ENCODE measurements at regions not wholly inside any gene's neighbourhood (a gene's known extent, or its start where the extent isn't known, plus 50 kb on each side); places are given as distances from the start of the nearest gene placed in this dataset.

DNA sequence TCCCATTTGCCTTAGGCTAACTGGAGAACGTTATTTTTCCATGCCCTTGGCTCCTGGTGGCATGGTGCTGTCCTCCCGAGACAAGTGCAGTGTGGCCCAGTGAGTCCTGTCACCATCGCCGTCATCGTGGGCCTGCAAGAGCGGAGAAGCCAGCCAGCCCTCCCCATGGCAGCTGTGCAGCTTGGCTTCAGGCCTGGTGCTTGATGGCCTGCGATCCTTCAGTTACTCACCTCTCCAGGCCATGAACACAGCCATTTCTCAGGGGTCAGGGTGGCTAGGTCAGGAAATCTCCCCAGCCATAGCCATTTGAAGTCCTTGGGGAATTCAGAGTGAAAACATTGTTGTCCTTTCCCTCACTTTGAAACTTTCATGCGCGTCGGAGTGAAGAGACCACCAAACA, 189.0 kb upstream of the RGMA start:
- H3K4me2 ChIP-seq (ENCODE audit: low read depth, low read length, poor library complexity, severe bottlenecking): no peak overlapping the region
- H4K20me1 ChIP-seq (ENCODE audit: insufficient read depth, low read depth, low read length): no peaks in the 10 kb centered on the region
- DNase-seq: no peak
- H3K36me3 ChIP-seq (ENCODE audit: insufficient read depth, low read length): no peaks in the 10 kb centered on the region
- no peak overlapping the region for H3K9ac ChIP-seq (ENCODE audit: low read length)
- no peak overlapping the region for H3K4me3 ChIP-seq (ENCODE audit: low read length)
- no peaks in the 10 kb centered on the region for H3K9me3 ChIP-seq (ENCODE audit: low read length)
- H3K4me1 ChIP-seq (ENCODE audit: low read length): no peaks in the 10 kb centered on the region
- H3K27me3 ChIP-seq (ENCODE audit: low read length): no peaks in the 10 kb centered on the region
- no peak overlapping the region for H2AFZ ChIP-seq (ENCODE audit: low read length)
- H3K27ac ChIP-seq (ENCODE audit: low read length): no peak overlapping the region
- H3K9me2 ChIP-seq (replicated peaks; ENCODE audit: insufficient read depth, low read length): no peaks in the 10 kb centered on the region
- no peaks in the 10 kb centered on the region for H3K79me2 ChIP-seq (ENCODE audit: low read length)

DNA sequence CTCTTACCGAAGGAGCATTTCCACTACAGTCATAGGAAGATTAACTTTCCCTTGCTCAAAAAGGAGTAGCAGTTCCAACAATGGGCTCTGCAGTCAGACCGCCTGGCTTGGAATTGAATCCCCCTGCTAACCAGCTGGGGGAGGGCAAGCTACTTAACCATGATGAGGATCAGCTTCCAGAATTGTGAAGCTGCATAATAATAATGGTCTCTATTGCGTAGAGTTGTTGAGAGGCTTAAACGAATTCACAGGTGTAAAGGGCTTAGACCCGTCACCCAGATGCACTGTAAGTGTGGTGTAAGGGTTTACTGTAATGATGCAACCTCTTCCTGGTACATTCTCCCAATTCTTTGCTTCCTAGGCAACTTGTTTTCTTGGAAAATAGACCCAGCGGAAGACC, 185.2 kb upstream of the RGMA start:
- Histone ChIP-seq H4K20me1 (ENCODE audit: insufficient read depth, low read depth, low read length) (no peaks in the 10 kb centered on the region), H3K9me3 (ENCODE audit: low read length) (no peaks in the 10 kb centered on the region), H3K27me3 (ENCODE audit: low read length) (no peaks in the 10 kb centered on the region), H3K9me2 (replicated peaks; ENCODE audit: insufficient read depth, low read length) (no peaks in the 10 kb centered on the region), H3K36me3 (ENCODE audit: insufficient read depth, low read length) (no peaks in the 10 kb centered on the region), H3K9ac (ENCODE audit: low read length) (no peak overlapping the region), H3K4me3 (ENCODE audit: low read length) (no peak overlapping the region), H3K4me1 (ENCODE audit: low read length) (no peaks in the 10 kb centered on the region), H2AFZ (ENCODE audit: low read length) (no peak overlapping the region), H3K27ac (ENCODE audit: low read length) (no peak overlapping the region), H3K4me2 (ENCODE audit: low read depth, low read length, poor library complexity, severe bottlenecking) (no peak overlapping the region), H3K79me2 (ENCODE audit: low read length) (no peaks in the 10 kb centered on the region)
- DNase-seq: no peak

DNA sequence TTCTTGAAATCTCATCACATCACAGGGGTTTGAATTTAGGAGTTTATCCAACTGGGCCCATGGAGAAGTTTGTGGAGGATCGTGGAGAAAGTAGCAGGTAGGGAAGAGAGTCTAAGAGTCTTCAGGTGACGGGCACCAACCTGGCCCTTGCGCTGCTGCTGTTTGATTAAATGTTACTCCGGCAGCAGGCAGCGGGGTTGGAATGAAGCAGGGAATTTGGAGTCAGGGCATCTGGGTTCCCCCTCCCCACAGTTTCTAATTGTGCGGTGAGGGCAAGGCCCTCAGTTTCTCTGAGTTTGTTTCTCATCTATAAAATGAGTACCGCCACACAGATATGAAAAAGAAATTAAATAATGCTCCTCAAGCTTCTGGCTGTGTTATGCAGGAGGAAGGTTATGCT, 182.9 kb upstream of the RGMA start:
- Histone ChIP-seq H3K36me3 (ENCODE audit: insufficient read depth, low read length) (no peaks in the 10 kb centered on the region), H2AFZ (ENCODE audit: low read length) (no peak overlapping the region), H3K9me3 (ENCODE audit: low read length) (no peaks in the 10 kb centered on the region), H3K9ac (ENCODE audit: low read length) (no peak overlapping the region), H3K27me3 (ENCODE audit: low read length) (no peaks in the 10 kb centered on the region), H3K4me3 (ENCODE audit: low read length) (no peak overlapping the region), H3K79me2 (ENCODE audit: low read length) (no peaks in the 10 kb centered on the region), H3K27ac (ENCODE audit: low read length) (no peak overlapping the region), H3K9me2 (replicated peaks; ENCODE audit: insufficient read depth, low read length) (no peaks in the 10 kb centered on the region), H3K4me1 (ENCODE audit: low read length) (no peaks in the 10 kb centered on the region), H4K20me1 (ENCODE audit: insufficient read depth, low read depth, low read length) (no peaks in the 10 kb centered on the region), H3K4me2 (ENCODE audit: low read depth, low read length, poor library complexity, severe bottlenecking) (no peak overlapping the region)
- DNase-seq: no peak

DNA sequence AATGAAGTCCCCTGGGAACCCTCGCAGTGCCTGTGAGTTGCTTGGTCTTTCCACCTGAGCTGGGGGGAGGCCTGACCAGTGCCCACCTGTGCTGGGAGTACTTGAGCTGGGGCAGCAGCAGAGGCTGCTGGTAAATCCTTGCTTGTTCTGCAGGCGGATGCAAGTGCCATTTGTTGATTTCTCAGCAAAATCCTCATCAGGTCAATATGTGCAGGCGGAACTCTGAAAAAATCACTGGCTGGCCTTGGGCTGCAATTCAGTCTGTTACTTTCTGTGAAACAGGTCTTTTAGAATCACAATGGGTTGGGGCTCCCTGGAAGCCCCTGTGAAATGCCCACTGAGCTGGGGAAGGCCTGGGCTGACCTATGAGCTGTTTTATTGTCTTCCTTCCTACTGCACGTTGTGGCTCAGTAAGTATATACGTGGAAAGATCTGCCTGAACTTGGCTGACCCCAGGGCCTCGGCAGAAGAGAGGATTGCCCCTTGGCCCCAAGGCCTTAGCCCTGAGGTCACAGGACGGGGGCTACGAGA, 182.0 kb upstream of the RGMA start:
- Histone ChIP-seq H3K4me3 (ENCODE audit: low read length) (no peak overlapping the region), H2AFZ (ENCODE audit: low read length) (no peak overlapping the region), H3K36me3 (ENCODE audit: insufficient read depth, low read length) (no peaks in the 10 kb centered on the region), H3K4me2 (ENCODE audit: low read depth, low read length, poor library complexity, severe bottlenecking) (no peak overlapping the region), H3K4me1 (ENCODE audit: low read length) (no peaks in the 10 kb centered on the region), H3K9ac (ENCODE audit: low read length) (no peak overlapping the region), H3K79me2 (ENCODE audit: low read length) (no peaks in the 10 kb centered on the region), H3K9me2 (replicated peaks; ENCODE audit: insufficient read depth, low read length) (no peaks in the 10 kb centered on the region), H4K20me1 (ENCODE audit: insufficient read depth, low read depth, low read length) (no peaks in the 10 kb centered on the region), H3K27ac (ENCODE audit: low read length) (no peak overlapping the region), H3K27me3 (ENCODE audit: low read length) (no peaks in the 10 kb centered on the region), H3K9me3 (ENCODE audit: low read length) (no peaks in the 10 kb centered on the region)
- DNase-seq: no peak

DNA sequence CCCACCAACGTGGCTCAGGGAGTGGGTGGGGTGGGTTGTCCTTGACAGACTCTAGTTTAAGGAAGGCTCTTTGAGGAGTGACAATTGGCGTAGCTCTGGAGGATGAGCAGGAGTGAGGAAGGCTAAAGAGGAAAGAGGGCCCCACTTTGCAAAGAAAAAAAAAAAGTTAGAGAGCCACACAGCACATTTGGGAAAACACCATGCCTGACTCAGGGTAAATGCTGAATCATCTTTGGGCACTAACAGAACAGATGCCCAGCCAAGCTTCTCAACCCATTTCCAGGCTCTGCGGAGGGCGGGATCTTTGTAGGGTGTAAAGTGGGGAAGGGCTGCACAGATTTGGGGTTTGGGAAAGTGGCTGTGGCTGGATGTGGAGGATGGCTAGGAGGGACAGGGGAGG, 179.1 kb upstream of the RGMA start:
- H3K79me2 ChIP-seq (ENCODE audit: low read length): no peaks in the 10 kb centered on the region
- no peak overlapping the region for H3K4me2 ChIP-seq (ENCODE audit: low read depth, low read length, poor library complexity, severe bottlenecking)
- H3K4me1 ChIP-seq (ENCODE audit: low read length): no peaks in the 10 kb centered on the region
- no peaks in the 10 kb centered on the region for H4K20me1 ChIP-seq (ENCODE audit: insufficient read depth, low read depth, low read length)
- no peaks in the 10 kb centered on the region for H3K9me2 ChIP-seq (replicated peaks; ENCODE audit: insufficient read depth, low read length)
- no peaks in the 10 kb centered on the region for H3K27me3 ChIP-seq (ENCODE audit: low read length)
- no peak overlapping the region for H3K27ac ChIP-seq (ENCODE audit: low read length)
- no peak for DNase-seq
- H3K36me3 ChIP-seq (ENCODE audit: insufficient read depth, low read length): no peaks in the 10 kb centered on the region
- H2AFZ ChIP-seq (ENCODE audit: low read length): no peak overlapping the region
- no peak overlapping the region for H3K9ac ChIP-seq (ENCODE audit: low read length)
- no peaks in the 10 kb centered on the region for H3K9me3 ChIP-seq (ENCODE audit: low read length)
- no peak overlapping the region for H3K4me3 ChIP-seq (ENCODE audit: low read length)

DNA sequence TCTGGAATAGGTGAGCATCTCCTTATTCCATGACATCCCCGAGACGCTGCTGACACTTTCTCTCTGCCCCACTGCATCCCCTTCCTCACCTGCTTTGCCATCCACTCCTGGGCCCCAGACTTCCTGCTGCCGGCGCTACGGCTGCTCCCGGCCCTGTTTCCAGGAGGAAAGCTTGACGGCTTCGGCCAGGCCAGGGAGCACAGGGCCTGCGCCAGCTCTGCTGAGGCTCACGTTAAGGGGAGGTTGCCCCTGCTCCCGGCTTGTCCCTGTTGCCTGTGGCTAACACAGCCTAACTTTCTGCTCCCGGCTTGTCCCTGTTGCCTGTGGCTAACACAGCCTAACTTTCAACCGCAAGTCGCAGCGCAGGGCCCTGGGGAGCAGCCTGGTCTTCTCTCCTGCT, 177.3 kb upstream of the RGMA start:
- Histone ChIP-seq H3K9me3 (ENCODE audit: low read length) (no peaks in the 10 kb centered on the region), H3K36me3 (ENCODE audit: insufficient read depth, low read length) (no peaks in the 10 kb centered on the region), H3K9ac (ENCODE audit: low read length) (no peak overlapping the region), H2AFZ (ENCODE audit: low read length) (no peak overlapping the region), H3K27me3 (ENCODE audit: low read length) (no peaks in the 10 kb centered on the region), H3K79me2 (ENCODE audit: low read length) (no peaks in the 10 kb centered on the region), H3K27ac (ENCODE audit: low read length) (no peak overlapping the region), H3K4me1 (ENCODE audit: low read length) (no peaks in the 10 kb centered on the region), H3K4me2 (ENCODE audit: low read depth, low read length, poor library complexity, severe bottlenecking) (no peak overlapping the region), H3K9me2 (replicated peaks; ENCODE audit: insufficient read depth, low read length) (no peaks in the 10 kb centered on the region), H3K4me3 (ENCODE audit: low read length) (no peak overlapping the region), H4K20me1 (ENCODE audit: insufficient read depth, low read depth, low read length) (no peaks in the 10 kb centered on the region)
- no peak for DNase-seq

DNA sequence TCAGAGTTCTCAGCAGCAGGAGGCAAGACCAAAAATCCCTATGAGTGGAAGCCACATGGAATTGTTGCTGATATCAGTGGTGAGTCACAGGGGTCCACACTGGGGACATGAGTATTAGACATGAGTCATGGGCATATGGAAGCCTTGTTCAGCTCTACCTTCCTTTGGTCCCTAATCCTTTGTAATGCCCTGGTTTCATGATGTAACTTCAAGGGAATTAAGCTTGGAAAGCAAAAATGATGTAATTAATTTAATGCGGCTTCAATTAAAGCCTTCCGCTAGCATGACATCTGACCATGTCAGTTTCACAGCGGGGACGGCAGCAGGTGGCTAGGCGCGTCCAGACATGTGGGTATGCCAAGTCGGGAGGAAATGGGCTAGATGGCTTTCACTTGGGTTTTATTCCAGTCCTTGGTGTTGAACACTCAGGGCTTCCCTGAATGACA, 176.1 kb upstream of the RGMA start:
- Histone ChIP-seq H3K4me3 (ENCODE audit: low read length) (no peak overlapping the region), H4K20me1 (ENCODE audit: insufficient read depth, low read depth, low read length) (no peaks in the 10 kb centered on the region), H3K27me3 (ENCODE audit: low read length) (no peaks in the 10 kb centered on the region), H2AFZ (ENCODE audit: low read length) (no peak overlapping the region), H3K9me3 (ENCODE audit: low read length) (no peaks in the 10 kb centered on the region), H3K36me3 (ENCODE audit: insufficient read depth, low read length) (no peaks in the 10 kb centered on the region), H3K79me2 (ENCODE audit: low read length) (no peaks in the 10 kb centered on the region), H3K27ac (ENCODE audit: low read length) (no peak overlapping the region), H3K9me2 (replicated peaks; ENCODE audit: insufficient read depth, low read length) (no peaks in the 10 kb centered on the region), H3K4me2 (ENCODE audit: low read depth, low read length, poor library complexity, severe bottlenecking) (no peak overlapping the region), H3K9ac (ENCODE audit: low read length) (no peak overlapping the region), H3K4me1 (ENCODE audit: low read length) (no peaks in the 10 kb centered on the region)
- DNase-seq: no peak

DNA sequence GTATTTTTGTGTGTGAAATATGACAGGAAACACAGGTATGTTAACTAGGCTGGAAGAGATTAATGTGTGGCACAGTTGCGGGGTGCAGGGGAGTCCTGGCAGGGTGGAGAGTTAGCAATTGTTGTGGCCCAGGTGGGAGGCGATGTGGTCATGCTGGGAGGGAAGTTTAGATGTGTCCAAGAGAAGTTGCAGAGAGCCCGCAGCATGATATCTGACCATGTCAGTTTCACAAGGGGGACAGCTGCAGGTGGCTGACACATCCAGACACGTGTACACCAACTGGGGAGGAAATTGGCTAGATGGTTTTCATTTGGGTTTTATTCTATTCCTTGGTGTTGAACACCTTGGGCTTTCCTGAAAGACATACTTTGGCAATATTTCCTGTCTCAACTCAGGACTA, 172.8 kb upstream of the RGMA start:
- Histone ChIP-seq H2AFZ (ENCODE audit: low read length) (no peak overlapping the region), H3K79me2 (ENCODE audit: low read length) (no peaks in the 10 kb centered on the region), H3K9ac (ENCODE audit: low read length) (no peak overlapping the region), H4K20me1 (ENCODE audit: insufficient read depth, low read depth, low read length) (no peaks in the 10 kb centered on the region), H3K27ac (ENCODE audit: low read length) (no peak overlapping the region), H3K4me1 (ENCODE audit: low read length) (no peaks in the 10 kb centered on the region), H3K9me2 (replicated peaks; ENCODE audit: insufficient read depth, low read length) (no peaks in the 10 kb centered on the region), H3K4me3 (ENCODE audit: low read length) (no peak overlapping the region), H3K27me3 (ENCODE audit: low read length) (no peaks in the 10 kb centered on the region), H3K36me3 (ENCODE audit: insufficient read depth, low read length) (no peaks in the 10 kb centered on the region), H3K9me3 (ENCODE audit: low read length) (no peaks in the 10 kb centered on the region), H3K4me2 (ENCODE audit: low read depth, low read length, poor library complexity, severe bottlenecking) (no peak overlapping the region)
- no peak for DNase-seq

DNA sequence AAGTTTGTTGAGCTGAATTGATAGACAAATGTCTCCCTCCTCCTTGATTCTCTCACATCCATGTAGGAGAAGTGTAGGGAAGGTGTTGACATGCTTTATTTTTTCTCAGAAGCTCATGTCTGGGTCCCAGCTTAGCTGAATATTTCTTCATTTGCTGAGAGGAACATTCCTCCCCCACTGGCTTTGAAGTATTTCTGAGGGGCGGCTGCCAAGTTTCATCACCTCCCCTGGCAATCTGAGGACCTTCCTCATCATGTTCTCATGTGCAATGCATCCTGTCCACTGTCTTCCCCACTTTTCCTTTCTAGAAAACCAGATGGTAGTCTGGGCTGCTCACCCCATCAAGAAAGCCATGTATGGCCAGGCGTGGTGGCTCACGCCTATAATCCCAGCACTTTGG, 168.9 kb upstream of the RGMA start:
- H3K27ac ChIP-seq (ENCODE audit: low read length): no peak overlapping the region
- H4K20me1 ChIP-seq (ENCODE audit: insufficient read depth, low read depth, low read length): no peaks in the 10 kb centered on the region
- H3K4me3 ChIP-seq (ENCODE audit: low read length): no peak overlapping the region
- no peaks in the 10 kb centered on the region for H3K4me1 ChIP-seq (ENCODE audit: low read length)
- DNase-seq: no peak
- no peaks in the 10 kb centered on the region for H3K27me3 ChIP-seq (ENCODE audit: low read length)
- no peaks in the 10 kb centered on the region for H3K79me2 ChIP-seq (ENCODE audit: low read length)
- H3K9ac ChIP-seq (ENCODE audit: low read length): no peak overlapping the region
- no peaks in the 10 kb centered on the region for H3K9me2 ChIP-seq (replicated peaks; ENCODE audit: insufficient read depth, low read length)
- no peak overlapping the region for H2AFZ ChIP-seq (ENCODE audit: low read length)
- H3K9me3 ChIP-seq (ENCODE audit: low read length): no peaks in the 10 kb centered on the region
- H3K36me3 ChIP-seq (ENCODE audit: insufficient read depth, low read length): no peaks in the 10 kb centered on the region
- no peak overlapping the region for H3K4me2 ChIP-seq (ENCODE audit: low read depth, low read length, poor library complexity, severe bottlenecking)

Measured in Karpas-422 (cell line).